ENCODE measurements at regions not wholly inside any gene's neighbourhood (a gene's known extent, or its start where the extent isn't known, plus 50 kb on each side); places are given as distances from the start of the nearest gene placed in this dataset.

- H3K27ac ChIP-seq: no peak overlapping the region
- TF ChIP-seq, protein P1, sequence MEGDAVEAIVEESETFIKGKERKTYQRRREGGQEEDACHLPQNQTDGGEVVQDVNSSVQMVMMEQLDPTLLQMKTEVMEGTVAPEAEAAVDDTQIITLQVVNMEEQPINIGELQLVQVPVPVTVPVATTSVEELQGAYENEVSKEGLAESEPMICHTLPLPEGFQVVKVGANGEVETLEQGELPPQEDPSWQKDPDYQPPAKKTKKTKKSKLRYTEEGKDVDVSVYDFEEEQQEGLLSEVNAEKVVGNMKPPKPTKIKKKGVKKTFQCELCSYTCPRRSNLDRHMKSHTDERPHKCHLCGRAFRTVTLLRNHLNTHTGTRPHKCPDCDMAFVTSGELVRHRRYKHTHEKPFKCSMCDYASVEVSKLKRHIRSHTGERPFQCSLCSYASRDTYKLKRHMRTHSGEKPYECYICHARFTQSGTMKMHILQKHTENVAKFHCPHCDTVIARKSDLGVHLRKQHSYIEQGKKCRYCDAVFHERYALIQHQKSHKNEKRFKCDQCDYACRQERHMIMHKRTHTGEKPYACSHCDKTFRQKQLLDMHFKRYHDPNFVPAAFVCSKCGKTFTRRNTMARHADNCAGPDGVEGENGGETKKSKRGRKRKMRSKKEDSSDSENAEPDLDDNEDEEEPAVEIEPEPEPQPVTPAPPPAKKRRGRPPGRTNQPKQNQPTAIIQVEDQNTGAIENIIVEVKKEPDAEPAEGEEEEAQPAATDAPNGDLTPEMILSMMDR (IDR thresholded peaks at IDR 0.05): no peak
- no peak for TF ChIP-seq ZFX (IDR thresholded peaks at IDR 0.05; ENCODE audit: borderline replicate concordance)
Observed at GRCh38 chr4:35793045-35793722, 451.1 kb downstream of the ARAP2 start.

DNA sequence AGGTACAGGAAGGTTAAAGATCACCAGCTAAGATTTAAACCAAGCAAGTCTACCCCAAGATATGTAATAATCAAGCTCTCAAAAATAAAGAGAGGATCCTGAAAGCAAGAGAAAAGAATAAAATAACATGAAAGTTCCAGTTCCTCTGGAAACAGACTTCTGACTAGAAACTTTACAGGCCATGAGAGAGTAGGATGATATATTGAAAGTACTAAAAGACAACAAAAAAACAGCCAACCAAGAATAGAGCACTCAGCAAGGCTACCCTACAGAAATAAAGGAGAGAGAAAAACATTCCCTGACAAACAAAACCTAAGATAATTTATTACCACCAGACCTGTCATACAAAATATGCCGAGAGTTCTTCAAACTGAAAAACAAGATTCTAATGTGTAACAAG lies 450.5 kb downstream of the ARAP2 start:
- no peak for TF ChIP-seq ZFX (IDR thresholded peaks at IDR 0.05; ENCODE audit: borderline replicate concordance)
- TF ChIP-seq, protein P1 (IDR thresholded peaks at IDR 0.05): no peak
- no peak overlapping the region for H3K27ac ChIP-seq

GRCh38 chr4:35800669-35801068 lies 443.6 kb downstream of the ARAP2 start:
- no peak for TF ChIP-seq ZFX (IDR thresholded peaks at IDR 0.05; ENCODE audit: borderline replicate concordance)
- TF ChIP-seq, protein P1 (IDR thresholded peaks at IDR 0.05): no peak
- H3K27ac ChIP-seq: no peak overlapping the region

DNA sequence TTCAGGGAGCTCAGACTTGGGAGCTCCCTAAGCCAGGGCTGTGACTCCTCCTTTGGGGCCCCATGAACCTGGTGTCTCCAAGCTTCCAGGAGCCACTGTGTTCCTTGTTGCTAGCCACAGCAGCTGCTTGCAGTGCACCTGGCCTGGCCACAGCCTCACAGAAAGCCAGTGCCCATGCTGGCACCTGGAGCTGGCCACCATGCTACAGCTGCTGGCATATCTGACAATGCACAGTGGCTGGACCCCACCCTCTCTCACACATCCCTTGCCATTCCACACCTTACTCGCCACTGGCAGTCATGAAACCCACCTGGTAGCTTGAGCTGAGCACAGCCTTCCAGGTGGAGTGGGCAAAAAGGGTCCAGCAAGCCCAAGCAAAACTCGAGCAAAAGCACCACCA lies 441.7 kb downstream of the ARAP2 start:
- H3K27ac ChIP-seq: no peak overlapping the region
- TF ChIP-seq, protein P1 (IDR thresholded peaks at IDR 0.05): no peak
- TF ChIP-seq ZFX (IDR thresholded peaks at IDR 0.05; ENCODE audit: borderline replicate concordance): no peak

GRCh38 chr4:35818520-35818919 lies 425.8 kb downstream of the ARAP2 start:
- H3K27ac ChIP-seq: no peak overlapping the region
- TF ChIP-seq ZFX (IDR thresholded peaks at IDR 0.05; ENCODE audit: borderline replicate concordance): no peak
- TF ChIP-seq, protein P1 (IDR thresholded peaks at IDR 0.05): no peak

DNA sequence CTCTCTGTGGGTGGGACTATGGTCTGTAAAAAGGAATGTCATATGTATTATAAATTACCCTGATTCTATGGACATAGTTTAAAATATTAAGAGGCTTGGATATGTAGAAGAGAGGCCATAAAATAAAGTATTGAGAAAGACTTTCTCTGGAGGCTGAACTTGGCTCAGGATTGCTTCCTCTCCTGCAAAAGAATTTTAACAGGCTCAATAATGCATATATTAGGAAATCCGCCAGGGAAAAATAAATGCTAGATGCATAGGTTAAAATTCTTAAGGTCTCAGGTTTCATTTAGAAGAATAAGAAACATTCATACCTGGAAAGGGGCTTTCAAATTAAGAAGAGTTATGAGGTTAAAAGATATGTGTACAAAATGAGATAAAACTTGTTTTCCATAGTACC lies 424.3 kb downstream of the ARAP2 start:
- H3K27ac ChIP-seq: no peak overlapping the region
- TF ChIP-seq, protein P1 (IDR thresholded peaks at IDR 0.05): no peak
- no peak for TF ChIP-seq ZFX (IDR thresholded peaks at IDR 0.05; ENCODE audit: borderline replicate concordance)

DNA sequence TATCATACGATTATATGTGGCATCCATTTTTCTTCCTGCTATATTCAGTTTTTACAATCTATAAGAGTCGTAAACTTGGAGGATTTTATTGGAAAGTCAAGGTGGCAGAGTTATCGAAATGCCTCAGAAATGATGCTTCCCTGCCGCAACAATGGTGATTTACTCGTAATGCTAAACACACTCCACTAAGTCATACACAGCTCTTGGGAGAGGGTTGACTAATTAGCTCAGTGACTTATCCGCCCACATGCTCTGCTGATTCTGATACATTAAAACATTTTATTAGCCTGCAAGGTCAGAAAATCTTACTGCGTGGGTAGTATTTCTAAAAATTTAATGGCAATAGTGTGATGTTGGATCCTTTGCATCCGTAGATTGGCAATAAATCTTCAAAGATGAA lies 420.1 kb downstream of the ARAP2 start:
- H3K27ac ChIP-seq: no peak overlapping the region
- TF ChIP-seq ZFX (IDR thresholded peaks at IDR 0.05; ENCODE audit: borderline replicate concordance): no peak
- TF ChIP-seq, protein P1 (IDR thresholded peaks at IDR 0.05): no peak

All from 22Rv1 (cell line).